ENCODE measurements at regions not wholly inside any gene's neighbourhood (a gene's known extent, or its start where the extent isn't known, plus 50 kb on each side); places are given as distances from the start of the nearest gene placed in this dataset.

DNA sequence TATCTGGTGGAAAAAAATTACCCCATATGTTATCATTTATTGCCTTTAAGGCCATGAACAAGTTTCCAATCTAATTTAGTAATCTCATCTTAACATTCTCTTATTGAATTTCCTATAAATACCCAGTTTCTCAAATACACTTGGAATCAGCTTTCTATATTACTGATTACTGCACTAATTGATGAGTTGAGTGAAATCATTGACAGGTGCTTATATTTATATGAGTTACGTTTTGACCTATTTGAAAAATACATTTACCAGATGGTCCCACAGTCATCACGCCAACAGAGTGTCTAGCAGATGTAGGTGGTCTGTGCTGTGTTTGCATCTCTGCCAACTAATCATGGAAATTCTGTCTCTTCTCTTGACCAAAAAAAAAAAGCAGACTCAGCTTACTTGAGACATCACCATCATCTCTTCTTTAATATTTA lies 307.3 kb upstream of the NREP start:
- no peak overlapping the region for H3K4me3 ChIP-seq (ENCODE audit: control insufficient read depth in 1 of 2, extremely low read depth in 1 of 2, low read length in 1 of 2)
- no peak for DNase-seq
- no peaks in the 10 kb centered on the region for H3K4me1 ChIP-seq (ENCODE audit: control insufficient read depth in 1 of 2, extremely low read depth in 1 of 2, insufficient read depth in 2 of 2, low read length in 2 of 2)
- H3K4me3 Mint-ChIP-seq = no peak overlapping the region
- H3K27ac ChIP-seq (ENCODE audit: low read length) = no peak overlapping the region
- no peaks in the 10 kb centered on the region for H3K27me3 ChIP-seq (replicated peaks in 1 of 2; ENCODE audit: control insufficient read depth in 2 of 2, extremely low read depth in 1 of 2, insufficient read depth in 2 of 2, low read length in 1 of 2)
- H3K4me1 Mint-ChIP-seq = no peaks in the 10 kb centered on the region
- ChIA-PET CTCF (no interaction called here), POLR2A (no interaction called here)
- H3K9me3 ChIP-seq = no peaks in the 10 kb centered on the region
- H3K36me3 ChIP-seq (ENCODE audit: control insufficient read depth in 2 of 2, extremely low read depth in 1 of 2, insufficient read depth in 1 of 2, low read length in 1 of 2) = no peaks in the 10 kb centered on the region
- no peak for ATAC-seq (replicated peaks in 1 of 4)
- H3K27ac Mint-ChIP-seq = no peak overlapping the region
- H3K36me3 Mint-ChIP-seq = no peaks in the 10 kb centered on the region
- H3K27me3 Mint-ChIP-seq = peaks cover 0 to 8% of the 10 kb centered on the region in 2 donors
- H3K9me3 Mint-ChIP-seq = no peaks in the 10 kb centered on the region
- no CpG with 5 or more reads among the region's 2 CpGs for WGBS (ENCODE audit: insufficient coverage)

DNA sequence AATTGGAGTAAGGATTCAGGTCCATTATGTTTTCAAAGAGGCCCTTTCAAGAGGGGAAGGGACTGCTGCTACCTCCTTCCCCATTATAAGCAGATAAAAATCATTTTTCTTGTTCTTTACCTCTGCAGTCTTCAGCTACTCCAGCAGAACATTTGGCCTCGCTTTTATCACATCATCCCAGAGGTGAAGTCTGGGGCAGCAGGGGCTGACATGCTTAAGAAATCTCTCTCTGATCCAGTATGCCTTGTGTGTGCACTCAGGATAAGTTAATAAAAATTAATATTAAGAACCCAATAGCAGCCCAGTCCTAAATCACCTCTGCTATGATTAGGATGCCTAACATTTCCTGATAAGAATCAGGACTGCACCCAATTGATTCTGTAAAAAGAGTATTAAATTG lies 306.9 kb upstream of the NREP start:
- no CpG with 5 or more reads among the region's 1 CpG for WGBS (ENCODE audit: insufficient coverage)

DNA sequence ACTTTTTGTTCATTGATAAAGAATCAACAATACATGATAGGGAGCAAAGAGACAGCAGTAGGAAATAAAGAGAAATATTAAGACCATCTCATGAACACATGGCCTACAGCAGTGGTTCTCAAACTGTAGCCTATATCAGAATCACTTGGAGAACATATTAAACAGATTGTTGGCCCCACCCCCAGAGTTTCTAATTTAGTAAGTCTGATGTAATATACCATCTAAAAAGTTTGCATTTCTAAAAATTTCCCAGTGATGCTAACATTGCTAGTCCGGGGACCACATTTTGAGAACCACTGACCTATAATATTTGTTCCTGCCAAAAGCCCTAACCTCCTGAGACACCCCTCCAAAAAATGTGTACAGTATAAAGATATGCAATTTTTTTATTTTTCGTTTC lies 306.2 kb upstream of the NREP start:
- DNase-seq = no peak
- H3K4me3 Mint-ChIP-seq = no peak overlapping the region

More for the DNA sequence above, 306.9 kb upstream of the NREP start:
- Histone ChIP-seq H3K4me3 (ENCODE audit: control insufficient read depth in 1 of 2, extremely low read depth in 1 of 2, low read length in 1 of 2) (no peak overlapping the region), H3K36me3 (ENCODE audit: control insufficient read depth in 2 of 2, extremely low read depth in 1 of 2, insufficient read depth in 1 of 2, low read length in 1 of 2) (no peaks in the 10 kb centered on the region), H3K27ac (ENCODE audit: low read length) (no peak overlapping the region), H3K9me3 (no peaks in the 10 kb centered on the region), H3K4me1 (ENCODE audit: control insufficient read depth in 1 of 2, extremely low read depth in 1 of 2, insufficient read depth in 2 of 2, low read length in 2 of 2) (no peaks in the 10 kb centered on the region), H3K27me3 (replicated peaks in 1 of 2; ENCODE audit: control insufficient read depth in 2 of 2, extremely low read depth in 1 of 2, insufficient read depth in 2 of 2, low read length in 1 of 2) (no peaks in the 10 kb centered on the region)
- no peak for ATAC-seq (replicated peaks in 1 of 4)
- Mint-ChIP-seq H3K9me3 (no peaks in the 10 kb centered on the region), H3K4me3 (no peak overlapping the region), H3K4me1 (no peaks in the 10 kb centered on the region), H3K36me3 (no peaks in the 10 kb centered on the region), H3K27me3 (peaks cover 0 to 8% of the 10 kb centered on the region in 2 donors), H3K27ac (no peak overlapping the region)
- ChIA-PET POLR2A (no interaction called here), CTCF (no interaction called here)
- DNase-seq = no peak

DNA sequence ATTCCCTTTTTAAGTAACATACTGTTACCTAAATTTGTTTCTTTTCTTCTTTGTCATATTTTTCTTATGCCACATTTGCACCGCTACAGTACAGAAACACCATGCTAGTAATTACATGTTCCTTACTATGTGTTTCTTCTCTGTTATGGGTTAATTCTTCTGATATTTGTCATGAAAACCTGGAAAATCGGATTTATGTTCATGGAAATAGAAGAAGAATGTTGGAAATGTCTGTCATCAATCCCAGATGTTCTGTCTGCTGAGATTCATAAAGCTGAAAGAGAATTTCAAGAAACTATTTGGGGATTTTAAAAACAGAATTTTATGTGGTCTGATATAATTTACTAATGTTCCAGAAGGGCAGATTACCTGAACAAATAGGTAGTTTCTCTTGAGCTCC lies 305.2 kb upstream of the NREP start:
- ATAC-seq (replicated peaks in 1 of 4) (no peak), DNase-seq (no peak)
- Mint-ChIP-seq H3K27me3 (peaks cover 0 to 5% of the 10 kb centered on the region in 2 donors), H3K4me1 (no peaks in the 10 kb centered on the region), H3K36me3 (no peaks in the 10 kb centered on the region), H3K4me3 (no peak overlapping the region), H3K9me3 (no peaks in the 10 kb centered on the region), H3K27ac (no peak overlapping the region)
- Histone ChIP-seq H3K27me3 (replicated peaks in 1 of 2; ENCODE audit: control insufficient read depth in 2 of 2, extremely low read depth in 1 of 2, insufficient read depth in 2 of 2, low read length in 1 of 2) (no peaks in the 10 kb centered on the region), H3K4me3 (ENCODE audit: control insufficient read depth in 1 of 2, extremely low read depth in 1 of 2, low read length in 1 of 2) (no peak overlapping the region), H3K4me1 (ENCODE audit: control insufficient read depth in 1 of 2, extremely low read depth in 1 of 2, insufficient read depth in 2 of 2, low read length in 2 of 2) (no peaks in the 10 kb centered on the region), H3K36me3 (ENCODE audit: control insufficient read depth in 2 of 2, extremely low read depth in 1 of 2, insufficient read depth in 1 of 2, low read length in 1 of 2) (no peaks in the 10 kb centered on the region), H3K27ac (ENCODE audit: low read length) (no peak overlapping the region), H3K9me3 (no peaks in the 10 kb centered on the region)
- CTCF ChIA-PET = no interaction called here
- WGBS (ENCODE audit: insufficient coverage) = no CpG with 5 or more reads among the region's 2 CpGs
- POLR2A ChIA-PET = no interaction called here

More for the DNA sequence above, 306.2 kb upstream of the NREP start:
- no peak overlapping the region for H3K27ac Mint-ChIP-seq
- Histone ChIP-seq H3K27ac (ENCODE audit: low read length) (no peak overlapping the region), H3K4me1 (ENCODE audit: control insufficient read depth in 1 of 2, extremely low read depth in 1 of 2, insufficient read depth in 2 of 2, low read length in 2 of 2) (no peaks in the 10 kb centered on the region), H3K9me3 (no peaks in the 10 kb centered on the region), H3K36me3 (ENCODE audit: control insufficient read depth in 2 of 2, extremely low read depth in 1 of 2, insufficient read depth in 1 of 2, low read length in 1 of 2) (no peaks in the 10 kb centered on the region), H3K27me3 (replicated peaks in 1 of 2; ENCODE audit: control insufficient read depth in 2 of 2, extremely low read depth in 1 of 2, insufficient read depth in 2 of 2, low read length in 1 of 2) (no peaks in the 10 kb centered on the region), H3K4me3 (ENCODE audit: control insufficient read depth in 1 of 2, extremely low read depth in 1 of 2, low read length in 1 of 2) (no peak overlapping the region)
- H3K27me3 Mint-ChIP-seq = peaks cover 0 to 8% of the 10 kb centered on the region in 2 donors
- CTCF ChIA-PET = no interaction called here
- no CpG with 5 or more reads among the region's 2 CpGs for WGBS (ENCODE audit: insufficient coverage)
- no peaks in the 10 kb centered on the region for H3K4me1 Mint-ChIP-seq
- ATAC-seq (replicated peaks in 1 of 4) = no peak
- H3K36me3 Mint-ChIP-seq = no peaks in the 10 kb centered on the region
- POLR2A ChIA-PET = no interaction called here
- no peaks in the 10 kb centered on the region for H3K9me3 Mint-ChIP-seq

DNA sequence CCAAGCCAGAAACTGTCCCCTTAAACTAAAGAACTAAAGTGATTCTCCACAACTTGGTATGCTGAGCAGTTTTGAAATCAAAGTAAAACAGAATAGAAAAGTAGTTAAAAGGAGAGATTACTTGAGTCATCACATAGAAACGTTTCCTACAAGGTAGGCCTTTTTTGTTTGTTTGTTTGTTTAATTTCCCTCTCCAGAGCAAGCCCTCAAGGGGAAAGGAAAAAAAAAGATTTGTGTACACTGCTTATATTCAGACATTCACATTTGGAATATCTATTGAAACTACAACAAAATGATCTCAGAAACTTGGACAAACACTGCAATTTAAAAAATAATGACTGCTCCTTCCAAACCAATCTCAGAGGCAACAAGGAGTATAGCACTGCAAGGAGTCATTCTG lies 304.7 kb upstream of the NREP start:
- Histone ChIP-seq H3K4me1 (ENCODE audit: control insufficient read depth in 1 of 2, extremely low read depth in 1 of 2, insufficient read depth in 2 of 2, low read length in 2 of 2) (no peaks in the 10 kb centered on the region), H3K9me3 (no peaks in the 10 kb centered on the region), H3K36me3 (ENCODE audit: control insufficient read depth in 2 of 2, extremely low read depth in 1 of 2, insufficient read depth in 1 of 2, low read length in 1 of 2) (no peaks in the 10 kb centered on the region), H3K27ac (ENCODE audit: low read length) (no peak overlapping the region), H3K27me3 (replicated peaks in 1 of 2; ENCODE audit: control insufficient read depth in 2 of 2, extremely low read depth in 1 of 2, insufficient read depth in 2 of 2, low read length in 1 of 2) (no peaks in the 10 kb centered on the region), H3K4me3 (ENCODE audit: control insufficient read depth in 1 of 2, extremely low read depth in 1 of 2, low read length in 1 of 2) (no peak overlapping the region)
- H3K4me3 Mint-ChIP-seq = no peak overlapping the region
- no peaks in the 10 kb centered on the region for H3K4me1 Mint-ChIP-seq
- CTCF ChIA-PET = no interaction called here
- H3K36me3 Mint-ChIP-seq = no peaks in the 10 kb centered on the region
- WGBS (ENCODE audit: insufficient coverage) = no CpG with 5 or more reads among the region's 1 CpG
- no peaks in the 10 kb centered on the region for H3K9me3 Mint-ChIP-seq
- H3K27ac Mint-ChIP-seq = no peak overlapping the region
- H3K27me3 Mint-ChIP-seq = peaks cover 0 to 5% of the 10 kb centered on the region in 2 donors
- DNase-seq (no peak), ATAC-seq (replicated peaks in 1 of 4) (no peak)
- POLR2A ChIA-PET = no interaction called here

DNA sequence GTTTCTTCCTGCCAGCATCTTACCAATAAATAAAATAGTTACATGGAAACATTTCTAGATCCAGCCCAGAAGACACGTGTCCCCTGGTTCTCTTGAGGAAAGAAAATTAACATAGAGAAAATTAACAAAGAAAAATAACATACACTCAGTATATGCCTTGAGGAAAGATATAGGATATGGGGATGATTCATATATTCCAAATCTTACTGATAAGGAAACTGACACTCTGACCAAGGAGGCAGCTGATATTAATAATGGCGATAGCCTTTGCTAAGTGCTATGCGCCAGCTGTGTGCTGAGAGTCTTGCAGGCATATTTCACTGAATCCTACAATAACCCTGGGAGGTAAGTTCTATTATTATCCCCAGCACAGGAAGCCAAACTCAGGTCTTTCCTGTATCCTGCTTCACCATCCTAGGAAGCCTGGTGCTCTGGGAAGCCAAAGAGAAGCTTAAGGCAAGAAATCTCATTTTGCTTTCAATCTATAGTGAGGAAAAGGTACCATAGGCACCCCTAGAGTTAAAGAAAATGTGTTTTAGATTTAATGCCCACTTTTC lies 302.7 kb upstream of the NREP start:
- Mint-ChIP-seq H3K4me1 (no peaks in the 10 kb centered on the region), H3K36me3 (no peaks in the 10 kb centered on the region), H3K4me3 (no peak overlapping the region), H3K27ac (no peak overlapping the region), H3K27me3 (peaks cover 0 to 5% of the 10 kb centered on the region in 2 donors), H3K9me3 (peaks cover 3 to 9% (median 8%) of the 10 kb centered on the region in 3 donors)
- Histone ChIP-seq H3K36me3 (ENCODE audit: control insufficient read depth in 2 of 2, extremely low read depth in 1 of 2, insufficient read depth in 1 of 2, low read length in 1 of 2) (no peaks in the 10 kb centered on the region), H3K4me3 (ENCODE audit: control insufficient read depth in 1 of 2, extremely low read depth in 1 of 2, low read length in 1 of 2) (no peak overlapping the region), H3K27me3 (replicated peaks in 1 of 2; ENCODE audit: control insufficient read depth in 2 of 2, extremely low read depth in 1 of 2, insufficient read depth in 2 of 2, low read length in 1 of 2) (no peaks in the 10 kb centered on the region), H3K4me1 (ENCODE audit: control insufficient read depth in 1 of 2, extremely low read depth in 1 of 2, insufficient read depth in 2 of 2, low read length in 2 of 2) (no peaks in the 10 kb centered on the region), H3K27ac (ENCODE audit: low read length) (no peak overlapping the region), H3K9me3 (no peaks in the 10 kb centered on the region)
- DNase-seq = no peak
- POLR2A ChIA-PET = no interaction called here
- no peak for ATAC-seq (replicated peaks in 1 of 4)
- WGBS (ENCODE audit: insufficient coverage) = no CpG with 5 or more reads among the region's 3 CpGs
- CTCF ChIA-PET = no interaction called here

DNA sequence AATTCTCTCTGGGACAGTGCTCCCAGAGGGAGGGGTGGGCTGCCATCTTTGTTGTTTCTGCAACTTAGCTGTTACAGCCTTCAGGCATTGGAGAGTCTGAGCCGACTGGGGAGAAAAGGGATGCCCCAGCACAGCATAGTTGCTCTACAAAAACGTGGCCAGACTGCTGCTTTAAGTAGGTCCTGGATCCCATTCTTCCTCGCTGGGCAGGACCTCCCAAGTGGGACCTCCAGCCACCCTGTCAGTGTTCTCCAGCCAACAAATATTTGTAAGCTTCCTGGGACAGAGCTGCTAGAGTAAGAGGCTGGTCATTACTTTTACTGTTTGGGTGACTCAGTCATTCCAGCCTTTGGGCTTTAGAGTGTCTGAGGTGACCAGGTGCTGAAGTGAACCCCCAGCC lies 292.7 kb upstream of the NREP start:
- no peaks in the 10 kb centered on the region for H3K4me1 Mint-ChIP-seq
- Histone ChIP-seq H3K27ac (ENCODE audit: low read length) (no peak overlapping the region), H3K9me3 (no peaks in the 10 kb centered on the region), H3K4me3 (ENCODE audit: control insufficient read depth in 1 of 2, extremely low read depth in 1 of 2, low read length in 1 of 2) (no peak overlapping the region), H3K36me3 (ENCODE audit: control insufficient read depth in 2 of 2, extremely low read depth in 1 of 2, insufficient read depth in 1 of 2, low read length in 1 of 2) (no peaks in the 10 kb centered on the region), H3K4me1 (ENCODE audit: control insufficient read depth in 1 of 2, extremely low read depth in 1 of 2, insufficient read depth in 2 of 2, low read length in 2 of 2) (no peaks in the 10 kb centered on the region), H3K27me3 (replicated peaks in 1 of 2; ENCODE audit: control insufficient read depth in 2 of 2, extremely low read depth in 1 of 2, insufficient read depth in 2 of 2, low read length in 1 of 2) (peaks cover 0 to 12% of the 10 kb centered on the region in 2 experiments)
- no peak overlapping the region for H3K27ac Mint-ChIP-seq
- H3K36me3 Mint-ChIP-seq = no peaks in the 10 kb centered on the region
- 100% methylated on average over 1 of the region's 3 CpGs for WGBS (ENCODE audit: insufficient coverage)
- H3K27me3 Mint-ChIP-seq = peaks cover 5% of the 10 kb centered on the region in 2 donors
- ChIA-PET CTCF (no interaction called here), POLR2A (no interaction called here)
- peaks cover 3 to 8% (median 7%) of the 10 kb centered on the region in 3 donors for H3K9me3 Mint-ChIP-seq
- DNase-seq = no peak
- no peak for ATAC-seq (replicated peaks in 1 of 4)
- H3K4me3 Mint-ChIP-seq = no peak overlapping the region

Measured in T-cell (primary cell).